ENCODE measurements at regions not wholly inside any gene's neighbourhood (a gene's known extent, or its start where the extent isn't known, plus 50 kb on each side); places are given as distances from the start of the nearest gene placed in this dataset.

DNA sequence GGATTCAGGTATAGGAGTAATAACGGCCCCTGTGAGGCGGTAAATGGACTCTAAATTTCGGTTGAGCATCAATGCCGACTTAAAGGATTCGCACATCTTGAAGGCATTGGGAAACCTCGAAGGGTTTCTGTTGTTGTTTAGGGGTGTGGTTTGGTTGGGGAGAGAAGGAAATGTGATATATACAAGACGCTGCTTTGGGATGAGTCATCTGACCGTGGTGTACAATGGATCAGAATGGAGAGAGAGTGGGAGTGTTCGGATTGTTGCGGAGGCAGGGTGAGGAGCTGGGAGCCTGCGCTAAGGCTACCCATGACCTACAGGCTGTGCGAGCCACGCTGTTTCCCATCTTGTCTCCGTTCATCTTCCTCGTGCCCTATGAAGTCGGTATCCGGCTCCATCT is 60.4 kb upstream of the ERCC6L2 start:
- no peak for DNase-seq (ENCODE audit: low spot score)
- TF ChIP-seq, protein P1, sequence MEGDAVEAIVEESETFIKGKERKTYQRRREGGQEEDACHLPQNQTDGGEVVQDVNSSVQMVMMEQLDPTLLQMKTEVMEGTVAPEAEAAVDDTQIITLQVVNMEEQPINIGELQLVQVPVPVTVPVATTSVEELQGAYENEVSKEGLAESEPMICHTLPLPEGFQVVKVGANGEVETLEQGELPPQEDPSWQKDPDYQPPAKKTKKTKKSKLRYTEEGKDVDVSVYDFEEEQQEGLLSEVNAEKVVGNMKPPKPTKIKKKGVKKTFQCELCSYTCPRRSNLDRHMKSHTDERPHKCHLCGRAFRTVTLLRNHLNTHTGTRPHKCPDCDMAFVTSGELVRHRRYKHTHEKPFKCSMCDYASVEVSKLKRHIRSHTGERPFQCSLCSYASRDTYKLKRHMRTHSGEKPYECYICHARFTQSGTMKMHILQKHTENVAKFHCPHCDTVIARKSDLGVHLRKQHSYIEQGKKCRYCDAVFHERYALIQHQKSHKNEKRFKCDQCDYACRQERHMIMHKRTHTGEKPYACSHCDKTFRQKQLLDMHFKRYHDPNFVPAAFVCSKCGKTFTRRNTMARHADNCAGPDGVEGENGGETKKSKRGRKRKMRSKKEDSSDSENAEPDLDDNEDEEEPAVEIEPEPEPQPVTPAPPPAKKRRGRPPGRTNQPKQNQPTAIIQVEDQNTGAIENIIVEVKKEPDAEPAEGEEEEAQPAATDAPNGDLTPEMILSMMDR (IDR thresholded peaks at IDR 0.05; ENCODE audit: extremely low read depth, missing control alignments), result no peak

DNA sequence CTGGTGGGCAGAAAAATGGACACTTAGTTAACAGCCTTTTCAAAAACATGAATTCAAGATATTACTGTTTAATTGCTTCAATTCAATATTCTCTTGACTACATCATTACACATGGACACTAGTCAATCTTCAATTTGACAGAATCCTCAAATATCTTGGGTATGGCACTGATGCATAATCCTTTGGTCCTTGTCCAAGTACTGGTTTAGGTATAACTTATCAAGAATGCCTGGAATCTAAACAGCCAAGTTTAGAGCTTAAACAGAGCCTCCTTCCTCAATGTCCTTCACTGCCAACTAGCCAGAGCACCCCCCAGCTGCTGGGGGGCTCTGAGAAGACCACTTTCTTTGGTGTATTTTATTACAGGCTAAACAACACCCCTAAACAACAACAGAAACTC is 61.6 kb upstream of the ERCC6L2 start:
- TF ChIP-seq, protein P1 (IDR thresholded peaks at IDR 0.05; ENCODE audit: extremely low read depth, missing control alignments), result no peak
- DNase-seq (ENCODE audit: low spot score), result no peak

DNA sequence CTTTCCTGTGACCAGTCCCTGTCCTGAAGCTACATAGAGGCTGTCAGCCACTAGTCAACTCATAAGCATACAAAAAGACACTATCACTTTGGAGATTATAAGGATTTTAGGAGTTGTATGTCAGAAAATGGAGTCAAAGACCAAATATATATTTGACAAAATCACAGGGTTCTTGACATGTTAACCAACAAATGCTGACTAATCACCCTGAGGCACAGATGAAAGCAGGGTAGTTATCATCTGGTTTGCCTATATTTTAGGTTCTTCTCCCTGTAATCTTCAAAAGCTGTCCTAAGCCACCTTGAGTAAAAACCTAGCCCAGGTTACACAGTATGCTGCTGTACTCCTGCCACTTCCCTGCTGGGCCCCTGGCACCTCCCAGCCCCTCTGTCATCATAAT is 64.7 kb upstream of the ERCC6L2 start:
- TF ChIP-seq, protein P1 (IDR thresholded peaks at IDR 0.05; ENCODE audit: extremely low read depth, missing control alignments), result no peak
- no peak for DNase-seq (ENCODE audit: low spot score)

DNA sequence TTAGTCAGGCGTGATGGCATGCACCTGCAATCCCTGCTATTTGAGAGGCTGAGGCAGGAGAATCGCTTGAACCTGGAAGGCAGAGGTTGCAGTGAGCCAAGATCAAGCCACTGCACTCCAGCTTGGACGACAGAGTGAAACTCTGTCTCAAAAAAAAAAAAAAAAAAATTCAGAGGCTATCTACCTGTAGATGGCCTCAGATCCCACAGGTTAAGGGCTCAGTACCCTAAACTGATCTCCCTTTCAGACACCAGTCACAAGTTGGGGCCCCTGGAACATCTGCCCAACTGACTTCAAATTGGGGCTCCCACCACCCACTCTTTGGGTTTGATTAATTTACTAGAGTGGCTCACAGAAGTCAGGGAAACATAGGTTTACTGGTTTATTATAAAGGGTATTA is 65.4 kb upstream of the ERCC6L2 start:
- TF ChIP-seq, protein P1 (IDR thresholded peaks at IDR 0.05; ENCODE audit: extremely low read depth, missing control alignments), result no peak
- no peak for DNase-seq (ENCODE audit: low spot score)

DNA sequence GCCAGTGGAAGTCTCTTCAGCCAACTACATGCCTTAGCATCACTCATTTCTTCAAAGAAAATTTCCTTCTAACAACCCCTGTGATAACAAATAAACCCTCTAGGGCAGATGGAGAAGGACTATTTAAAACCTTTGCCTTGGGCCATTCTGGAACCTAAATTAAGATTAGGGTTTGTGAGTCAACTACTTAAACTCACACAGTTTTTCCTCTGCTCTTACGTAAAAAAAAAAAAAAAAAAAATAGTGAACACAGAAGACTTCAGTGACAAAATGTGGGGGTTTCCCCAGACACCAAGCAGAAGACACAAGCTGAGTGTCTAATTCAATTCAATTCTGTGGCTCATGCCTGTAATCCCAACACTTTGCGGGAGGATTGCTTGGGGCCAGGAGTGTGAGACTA is 65.8 kb upstream of the ERCC6L2 start:
- TF ChIP-seq, protein P1 (IDR thresholded peaks at IDR 0.05; ENCODE audit: extremely low read depth, missing control alignments), result no peak
- DNase-seq (ENCODE audit: low spot score), result no peak

DNA sequence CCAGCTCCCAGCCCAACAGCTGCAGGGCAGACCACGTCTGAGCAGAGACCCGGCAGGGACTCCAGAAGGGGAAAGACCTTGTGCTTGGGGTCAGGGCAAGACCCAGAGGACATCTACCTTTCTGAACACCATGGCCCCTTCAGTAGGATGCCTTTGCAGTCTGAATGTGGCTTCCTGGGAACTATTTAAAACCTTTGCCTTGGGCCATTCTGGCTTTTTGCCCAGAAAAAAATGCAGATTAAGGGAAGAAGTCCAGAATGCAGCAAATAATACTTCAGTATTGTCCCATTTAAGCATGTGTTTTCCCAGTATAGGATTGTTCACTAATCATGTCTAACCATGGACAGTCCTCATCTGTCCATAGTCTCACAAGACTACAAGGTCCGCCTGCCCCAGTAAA is 67.5 kb upstream of the ERCC6L2 start:
- TF ChIP-seq, protein P1 (IDR thresholded peaks at IDR 0.05; ENCODE audit: extremely low read depth, missing control alignments), result no peak
- DNase-seq (ENCODE audit: low spot score), result no peak

DNA sequence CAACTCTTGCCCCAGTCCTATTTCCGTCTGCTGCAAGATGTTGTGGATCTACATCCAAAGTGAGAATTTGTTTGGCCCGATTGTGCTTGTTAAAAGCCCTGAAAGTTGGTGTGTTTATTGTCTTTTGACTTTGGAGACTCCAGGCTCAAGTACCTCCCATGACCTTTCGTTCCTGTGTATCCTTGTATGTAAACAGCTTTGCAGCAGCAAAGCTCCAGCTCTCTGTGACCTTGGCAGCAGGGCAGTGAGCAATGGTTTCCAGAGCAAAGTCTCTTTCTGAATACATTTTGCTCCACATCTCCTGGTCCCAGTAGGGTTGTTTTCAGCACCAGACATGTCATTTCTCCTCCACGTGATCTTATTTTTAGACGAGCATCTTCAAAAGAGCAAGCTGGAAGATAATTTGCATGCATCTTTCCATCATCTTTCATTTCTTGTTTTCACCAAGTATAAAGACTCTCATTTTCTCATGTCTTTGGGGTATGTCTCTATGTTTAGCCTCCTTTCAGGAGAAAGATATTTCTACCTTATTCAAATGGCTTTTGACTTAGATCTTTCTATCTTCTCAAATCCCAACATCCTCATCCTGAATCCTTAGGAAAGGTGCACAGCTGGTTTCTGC is 68.1 kb upstream of the ERCC6L2 start:
- TF ChIP-seq, protein P1 (IDR thresholded peaks at IDR 0.05; ENCODE audit: extremely low read depth, missing control alignments), result no peak
- DNase-seq (ENCODE audit: low spot score), result no peak

All from GM20000 (cell line).